Thoracic aorta (tissue), 2 donors: ENCODE measurements at regions not wholly inside any gene's neighbourhood (a gene's known extent, or its start where the extent isn't known, plus 50 kb on each side); places are given as distances from the start of the nearest gene placed in this dataset.

Experiments used
- ATAC-seq: fragments of 150-250 bp; one replicate; pipeline ENCODE4 v1.8.0; 2017; ENCODE audit warnings: low read depth; ENCODE audit not compliant: insufficient number of reproducible peaks, low FRiP score
- DNase-seq: peaks from one replicate; pipeline ENCODE4 v3.0.0-alpha.2; 2020; ENCODE audit warnings: low spot score
- H3K27ac ChIP-seq, 2 donors: fragments of 200-600 bp; sonication (generic); 1 replicate in 1 of 2; 2 replicates in 1 of 2; pipeline ENCODE4 v1.5.1; 2016; ENCODE audit warnings: mild to moderate bottlenecking in 2 of 2, moderate library complexity in 2 of 2
- H3K27me3 ChIP-seq: fragments of 200-600 bp; sonication (generic); replicated peaks from 2 replicates; pipeline ENCODE4 v1.6.0; 2016; ENCODE audit warnings: mild to moderate bottlenecking; ENCODE audit not compliant: insufficient read depth
- H3K36me3 ChIP-seq: fragments of 200-600 bp; sonication (generic); one replicate; pipeline ENCODE4 v1.5.1; 2016
- H3K4me1 ChIP-seq, 2 donors: fragments of 200-600 bp; sonication (generic); 1 replicate in 1 of 2; 2 replicates in 1 of 2; pipeline versions ENCODE4 v1.5.1 to v1.6.0; 2016; ENCODE audit warnings: low read depth in 2 of 2, mild to moderate bottlenecking in 1 of 2; ENCODE audit not compliant: control insufficient read depth in 1 of 2
- H3K4me3 ChIP-seq: fragments of 200-600 bp; sonication (generic); 2 replicates; pipeline ENCODE4 v1.5.1; 2016; ENCODE audit warnings: mild to moderate bottlenecking
- H3K9me3 ChIP-seq: fragments of 200-600 bp; sonication (generic); 2 replicates; pipeline ENCODE4 v1.5.1; 2016
- CTCF ChIP-seq: fragments of 200-600 bp; sonication (generic); IDR thresholded peaks from one replicate; pipeline ENCODE4 v1.5.1; 2019; ENCODE audit warnings: antibody characterized with exemption

- no peak overlapping the region for H3K27ac ChIP-seq
- H3K36me3 ChIP-seq: no peaks in the 10 kb centered on the region
- no peak overlapping the region for H3K4me3 ChIP-seq
- no peaks in the 10 kb centered on the region for H3K9me3 ChIP-seq
- ATAC-seq: no peak
- H3K27me3 ChIP-seq: no peaks in the 10 kb centered on the region
- TF ChIP-seq CTCF: no peak
- no peak for DNase-seq
- no peaks in the 10 kb centered on the region for H3K4me1 ChIP-seq
These were observed 611.1 kb downstream of the CDH9 start for GRCh38 chr5:26427281-26427680.

- TF ChIP-seq CTCF: no peak
- Histone ChIP-seq H3K36me3 (no peaks in the 10 kb centered on the region), H3K4me1 (no peaks in the 10 kb centered on the region), H3K27me3 (no peaks in the 10 kb centered on the region), H3K4me3 (no peak overlapping the region), H3K9me3 (no peaks in the 10 kb centered on the region), H3K27ac (no peak overlapping the region)
- DNase-seq (no peak), ATAC-seq (no peak)
These were observed 618.4 kb downstream of the CDH9 start for GRCh38 chr5:26419987-26420386.

- no peak overlapping the region for H3K27ac ChIP-seq
- H3K27me3 ChIP-seq: no peaks in the 10 kb centered on the region
- no peaks in the 10 kb centered on the region for H3K4me1 ChIP-seq
- ATAC-seq: no peak
- H3K4me3 ChIP-seq: no peak overlapping the region
- H3K36me3 ChIP-seq: no peaks in the 10 kb centered on the region
- no peaks in the 10 kb centered on the region for H3K9me3 ChIP-seq
- no peak for TF ChIP-seq CTCF
- no peak for DNase-seq
These were observed 621.5 kb downstream of the CDH9 start for GRCh38 chr5:26416911-26417310.

GRCh38 chr5:26415987-26416779 lies 622.2 kb downstream of the CDH9 start:
- Histone ChIP-seq H3K27ac (no peak overlapping the region), H3K4me3 (no peak overlapping the region), H3K36me3 (no peaks in the 10 kb centered on the region), H3K9me3 (no peaks in the 10 kb centered on the region), H3K27me3 (no peaks in the 10 kb centered on the region), H3K4me1 (no peaks in the 10 kb centered on the region)
- ATAC-seq (no peak), DNase-seq (no peak)
- TF ChIP-seq CTCF: no peak

GRCh38 chr5:26390608-26391007 lies 647.8 kb downstream of the CDH9 start:
- DNase-seq: no peak
- Histone ChIP-seq H3K9me3 (no peaks in the 10 kb centered on the region), H3K4me1 (no peaks in the 10 kb centered on the region), H3K4me3 (no peak overlapping the region), H3K36me3 (no peaks in the 10 kb centered on the region), H3K27ac (no peak overlapping the region), H3K27me3 (no peaks in the 10 kb centered on the region)
- no peak for ATAC-seq
- no peak for TF ChIP-seq CTCF
